Epithelial cell of esophagus (primary cell): ENCODE measurements at regions not wholly inside any gene's neighbourhood (a gene's known extent, or its start where the extent isn't known, plus 50 kb on each side); places are given as distances from the start of the nearest gene placed in this dataset.

Experiments used
- DNase-seq: peaks from one replicate; pipeline ENCODE4 v3.0.0; 2010; ENCODE audit warnings: low read depth
- H3K4me3 ChIP-seq: 2 replicates; pipeline ENCODE4 v1.5.1; 2011; ENCODE audit warnings: mild to moderate bottlenecking, low read length, control low read depth
- TF ChIP-seq, protein P1 (sequence below): IDR thresholded peaks from 2 replicates; pipeline ENCODE4 v1.5.1; 2011; ENCODE audit warnings: low read depth, mild to moderate bottlenecking, low read length, control low read depth, inconsistent platforms; ENCODE audit not compliant: insufficient read depth; ENCODE audit errors: missing control alignments

DNA sequence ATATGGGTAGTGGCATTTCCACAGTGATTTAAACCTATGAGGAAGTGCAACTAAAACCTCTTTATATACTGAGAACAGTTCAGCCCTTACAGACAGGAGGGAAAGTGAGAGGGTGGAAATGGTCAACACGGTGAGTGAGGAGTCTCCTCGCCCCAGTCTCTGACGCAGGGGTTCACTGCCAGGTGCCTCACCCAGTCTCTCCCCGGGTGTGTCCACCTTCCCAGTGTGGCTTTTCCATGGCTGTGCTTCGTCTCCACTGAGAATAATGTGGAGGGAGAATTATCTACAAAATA lies 116.6 kb upstream of the TOP3B start:
- no peak for DNase-seq

DNA sequence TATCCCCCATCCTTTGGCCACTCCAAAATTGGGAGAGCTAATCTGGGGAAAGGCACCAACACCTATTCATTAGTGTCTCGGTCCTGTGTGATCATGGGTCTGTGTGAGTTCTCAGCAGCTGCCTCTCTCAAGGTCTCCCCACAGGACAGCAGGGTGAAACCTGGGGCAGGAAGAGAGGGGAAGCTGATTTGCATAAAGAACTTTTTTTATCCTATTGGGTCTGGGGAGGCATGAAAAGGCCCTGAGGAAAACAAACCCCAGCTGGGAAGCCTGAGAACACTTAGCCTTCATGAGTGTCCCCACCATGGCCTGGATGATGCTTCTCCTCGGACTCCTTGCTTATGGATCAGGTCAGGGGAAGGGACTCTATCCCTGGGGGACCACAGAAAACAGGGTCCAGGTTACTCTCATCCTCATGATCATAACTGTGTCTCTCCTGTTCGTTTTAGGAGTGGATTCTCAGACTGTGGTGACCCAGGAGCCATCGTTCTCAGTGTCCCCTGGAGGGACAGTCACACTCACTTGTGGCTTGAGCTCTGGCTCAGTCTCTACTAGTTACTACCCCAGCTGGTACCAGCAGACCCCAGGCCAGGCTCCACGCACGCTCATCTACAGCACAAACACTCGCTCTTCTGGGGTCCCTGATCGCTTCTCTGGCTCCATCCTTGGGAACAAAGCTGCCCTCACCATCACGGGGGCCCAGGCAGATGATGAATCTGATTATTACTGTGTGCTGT lies 116.0 kb upstream of the TOP3B start:
- no peak overlapping the region for H3K4me3 ChIP-seq
- no peak for DNase-seq
- TF ChIP-seq, protein P1, sequence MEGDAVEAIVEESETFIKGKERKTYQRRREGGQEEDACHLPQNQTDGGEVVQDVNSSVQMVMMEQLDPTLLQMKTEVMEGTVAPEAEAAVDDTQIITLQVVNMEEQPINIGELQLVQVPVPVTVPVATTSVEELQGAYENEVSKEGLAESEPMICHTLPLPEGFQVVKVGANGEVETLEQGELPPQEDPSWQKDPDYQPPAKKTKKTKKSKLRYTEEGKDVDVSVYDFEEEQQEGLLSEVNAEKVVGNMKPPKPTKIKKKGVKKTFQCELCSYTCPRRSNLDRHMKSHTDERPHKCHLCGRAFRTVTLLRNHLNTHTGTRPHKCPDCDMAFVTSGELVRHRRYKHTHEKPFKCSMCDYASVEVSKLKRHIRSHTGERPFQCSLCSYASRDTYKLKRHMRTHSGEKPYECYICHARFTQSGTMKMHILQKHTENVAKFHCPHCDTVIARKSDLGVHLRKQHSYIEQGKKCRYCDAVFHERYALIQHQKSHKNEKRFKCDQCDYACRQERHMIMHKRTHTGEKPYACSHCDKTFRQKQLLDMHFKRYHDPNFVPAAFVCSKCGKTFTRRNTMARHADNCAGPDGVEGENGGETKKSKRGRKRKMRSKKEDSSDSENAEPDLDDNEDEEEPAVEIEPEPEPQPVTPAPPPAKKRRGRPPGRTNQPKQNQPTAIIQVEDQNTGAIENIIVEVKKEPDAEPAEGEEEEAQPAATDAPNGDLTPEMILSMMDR: no peak

More for the DNA sequence above, 116.6 kb upstream of the TOP3B start:
- TF ChIP-seq, protein P1: no peak
- no peak overlapping the region for H3K4me3 ChIP-seq

DNA sequence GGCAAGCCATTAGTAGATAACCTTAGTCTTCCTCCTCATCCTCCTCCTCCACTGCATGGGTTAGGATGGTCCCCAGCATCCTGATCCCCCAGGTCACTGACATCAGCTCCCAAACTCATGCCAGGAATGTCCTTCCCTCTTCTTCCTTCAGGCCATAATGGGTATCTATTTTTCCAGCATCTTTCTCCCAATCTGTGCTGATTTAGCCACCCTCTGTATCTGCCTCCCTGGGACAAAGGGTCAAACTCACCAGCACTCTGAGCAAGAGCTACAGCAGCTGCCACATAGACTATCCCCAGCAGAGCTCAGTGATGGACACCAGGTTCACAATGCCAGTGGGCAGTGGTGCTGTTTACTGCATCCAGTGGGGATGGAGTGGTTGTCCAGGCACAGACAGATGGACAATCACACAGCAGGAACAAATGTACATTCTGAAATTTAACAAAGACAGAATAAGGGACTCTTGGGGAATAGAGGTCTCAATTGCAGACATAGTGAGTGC lies 115.2 kb upstream of the TOP3B start:
- TF ChIP-seq, protein P1: no peak
- DNase-seq: no peak
- no peak overlapping the region for H3K4me3 ChIP-seq

DNA sequence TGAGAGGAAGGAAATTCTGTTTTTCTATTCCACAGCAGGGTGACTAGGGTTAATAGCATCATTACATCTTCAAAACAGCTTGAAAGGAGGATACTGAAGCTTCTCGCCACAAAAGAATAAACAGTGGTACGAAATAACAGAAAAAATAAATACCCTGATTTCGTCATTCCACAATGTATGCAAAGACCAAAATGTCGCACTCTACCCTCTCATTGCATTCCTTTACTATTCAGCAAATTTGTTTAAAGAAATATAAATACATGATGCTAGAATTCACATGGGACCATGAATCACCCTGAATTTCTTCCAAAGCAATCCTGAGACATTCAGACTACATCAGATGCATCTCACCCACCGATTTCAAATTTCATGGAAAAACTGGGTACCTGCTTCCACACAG lies 112.3 kb upstream of the TOP3B start:
- no peak overlapping the region for H3K4me3 ChIP-seq
- TF ChIP-seq, protein P1: no peak
- no peak for DNase-seq

DNA sequence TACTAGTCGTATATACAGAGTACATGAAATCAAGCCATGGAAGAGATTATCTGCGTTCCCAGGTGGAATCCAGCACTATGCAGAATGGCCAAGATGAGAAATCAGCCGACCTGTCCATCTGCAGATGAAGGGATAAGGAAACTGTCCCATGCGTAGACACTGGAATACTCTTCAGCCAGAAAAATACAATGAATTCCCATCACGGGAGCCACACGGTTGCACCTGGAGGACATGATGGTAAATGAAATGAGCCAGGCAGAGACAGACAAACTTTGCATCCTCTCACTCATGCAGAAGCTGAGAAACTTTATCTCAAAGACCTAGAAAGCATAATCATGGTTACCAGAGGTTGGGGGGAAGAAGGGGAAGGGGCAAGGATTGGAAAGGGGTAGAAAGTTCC lies 111.9 kb upstream of the TOP3B start:
- H3K4me3 ChIP-seq: no peak overlapping the region
- TF ChIP-seq, protein P1: no peak
- DNase-seq: no peak

DNA sequence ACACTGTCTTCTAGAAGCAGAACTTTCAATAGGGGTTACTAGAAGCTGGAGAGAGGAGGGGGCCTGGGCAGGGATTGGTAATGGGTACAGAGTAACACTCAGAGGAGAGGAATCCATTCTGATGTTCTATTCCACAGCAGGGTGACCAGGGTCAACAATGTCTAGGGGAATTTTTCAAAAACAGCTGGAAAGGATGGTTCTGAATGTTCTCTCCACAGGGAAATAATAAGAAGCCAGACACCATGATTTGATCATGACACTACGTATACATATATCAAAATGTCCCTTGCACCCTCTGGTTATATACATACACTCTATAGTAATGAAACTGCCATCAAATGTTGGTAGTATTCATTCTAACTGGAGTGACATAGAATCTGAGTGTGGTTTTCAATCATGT lies 111.2 kb upstream of the TOP3B start:
- no peak for DNase-seq
- H3K4me3 ChIP-seq: no peak overlapping the region
- TF ChIP-seq, protein P1: no peak

DNA sequence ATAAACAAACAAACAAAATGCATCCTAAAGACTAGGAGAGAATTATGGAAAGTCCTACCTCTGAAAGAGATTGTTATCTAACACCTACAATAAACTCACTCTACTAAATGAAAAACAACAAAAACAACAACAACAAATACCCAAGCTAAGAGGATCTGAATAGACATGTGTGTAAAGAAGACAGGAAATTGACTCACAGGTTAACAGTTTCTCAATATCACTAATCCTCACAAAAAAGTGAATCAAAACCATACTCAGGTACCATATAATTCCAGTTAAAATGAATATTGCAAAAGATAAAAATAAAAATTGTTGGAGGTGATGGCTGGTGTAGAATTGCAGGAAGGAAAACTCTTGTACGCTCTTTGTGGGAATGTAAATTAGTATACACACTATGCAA lies 110.4 kb upstream of the TOP3B start:
- H3K4me3 ChIP-seq: no peak overlapping the region
- DNase-seq: no peak
- TF ChIP-seq, protein P1: no peak
